Fibroblast of pulmonary artery (primary cell): ENCODE measurements at regions not wholly inside any gene's neighbourhood (a gene's known extent, or its start where the extent isn't known, plus 50 kb on each side); places are given as distances from the start of the nearest gene placed in this dataset.

ENCODE experiments used
- DNase-seq: peaks from one replicate; pipeline ENCODE4 v3.0.0-alpha.2; 2010; ENCODE audit warnings: low read depth
- H3K4me3 ChIP-seq: replicated peaks from 2 replicates; pipeline ENCODE4 v1.5.1; 2011; ENCODE audit warnings: low read depth, mild to moderate bottlenecking, control low read depth, low read length, moderate library complexity
- CTCF ChIP-seq: IDR thresholded peaks from 2 replicates; pipeline ENCODE4 v1.5.1; 2011; ENCODE audit warnings: mild to moderate bottlenecking, control low read depth, low read length, inconsistent platforms; ENCODE audit errors: missing control alignments

- DNase-seq: no peak
- no peak for TF ChIP-seq CTCF
- H3K4me3 ChIP-seq: no peak overlapping the region
Measured at GRCh38 chr12:106003297-106003696, 135.5 kb downstream of the NUAK1 start.

- no peak for DNase-seq
- H3K4me3 ChIP-seq: no peak overlapping the region
- TF ChIP-seq CTCF: no peak
Measured at GRCh38 chr12:106004289-106004688, 134.5 kb downstream of the NUAK1 start.

GRCh38 chr12:106006382-106006781 is 132.4 kb downstream of the NUAK1 start:
- no peak overlapping the region for H3K4me3 ChIP-seq
- TF ChIP-seq CTCF: no peak
- no peak for DNase-seq

GRCh38 chr12:106006940-106007339 is 131.8 kb downstream of the NUAK1 start:
- TF ChIP-seq CTCF: no peak
- no peak for DNase-seq
- no peak overlapping the region for H3K4me3 ChIP-seq

- no peak for TF ChIP-seq CTCF
- H3K4me3 ChIP-seq: no peak overlapping the region
- DNase-seq: no peak
Measured at GRCh38 chr12:106010741-106011140, 128.0 kb downstream of the NUAK1 start.
